HG03159 (cell line): ENCODE measurements at regions not wholly inside any gene's neighbourhood (a gene's known extent, or its start where the extent isn't known, plus 50 kb on each side); places are given as distances from the start of the nearest gene placed in this dataset.
"Not testable (repeated sequence)": the region's sequence is repeated elsewhere in the genome, so short reads cannot be mapped to it uniquely, and the experiment has no call there.

Experiments
- ATAC-seq: cut with Tn5 transposase; IDR thresholded peaks from one replicate; pipeline ENCODE4 v1.9.1; 2021; ENCODE audit warnings: mild to moderate bottlenecking, moderate library complexity; ENCODE audit not compliant: unreplicated experiment

- no peak for ATAC-seq
Observed at GRCh38 chr9:25814023-25814422, 135.8 kb upstream of the TUSC1 start.

- ATAC-seq, result no peak
Observed at GRCh38 chr9:25813478-25813877, 135.2 kb upstream of the TUSC1 start.

DNA sequence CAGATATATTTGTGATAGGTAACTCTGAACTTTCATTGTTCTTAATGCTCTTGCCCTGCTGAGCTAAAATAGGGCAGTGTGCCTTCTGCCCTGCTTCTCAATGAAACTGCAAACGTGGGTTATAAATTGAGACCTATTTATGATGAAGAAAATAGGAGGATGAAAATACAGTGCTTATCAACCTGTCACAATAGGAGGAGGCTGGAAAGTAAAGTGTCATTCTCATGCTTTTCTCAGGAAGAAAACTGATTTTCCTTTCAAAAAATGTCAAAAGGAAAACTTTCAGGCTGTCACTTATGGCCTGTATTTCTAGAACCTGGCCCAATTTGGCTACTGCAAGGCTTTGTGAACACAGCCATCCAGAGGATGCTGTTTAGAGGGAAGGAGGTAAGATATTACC lies 130.3 kb upstream of the TUSC1 start:
- ATAC-seq, result no peak

DNA sequence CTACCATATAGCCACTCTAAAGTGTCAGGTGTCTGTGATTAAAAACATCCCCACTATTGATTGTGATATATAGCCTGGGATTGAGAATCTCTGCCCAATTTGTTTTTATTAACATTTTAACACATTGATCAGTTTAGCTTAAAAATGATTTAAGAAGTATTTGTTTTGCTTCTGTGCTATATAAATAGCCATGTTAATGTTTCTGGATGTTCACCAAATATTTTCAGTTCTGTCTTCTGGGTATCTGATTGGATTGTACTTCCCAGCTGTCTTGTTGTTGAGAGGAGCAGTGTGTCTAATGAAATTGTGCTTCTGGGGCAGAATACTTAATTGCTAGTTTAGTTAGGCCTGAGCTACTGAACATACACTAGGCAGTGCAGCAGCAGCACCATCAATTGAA lies 126.6 kb upstream of the TUSC1 start:
- ATAC-seq, result no peak

GRCh38 chr9:25801989-25802388 lies 123.7 kb upstream of the TUSC1 start:
- not testable (repeated sequence) for ATAC-seq

- ATAC-seq, result no peak
Observed at GRCh38 chr9:25773805-25774204, 95.6 kb upstream of the TUSC1 start.

- no peak for ATAC-seq
Observed at GRCh38 chr9:25755951-25756350, 77.7 kb upstream of the TUSC1 start.

DNA sequence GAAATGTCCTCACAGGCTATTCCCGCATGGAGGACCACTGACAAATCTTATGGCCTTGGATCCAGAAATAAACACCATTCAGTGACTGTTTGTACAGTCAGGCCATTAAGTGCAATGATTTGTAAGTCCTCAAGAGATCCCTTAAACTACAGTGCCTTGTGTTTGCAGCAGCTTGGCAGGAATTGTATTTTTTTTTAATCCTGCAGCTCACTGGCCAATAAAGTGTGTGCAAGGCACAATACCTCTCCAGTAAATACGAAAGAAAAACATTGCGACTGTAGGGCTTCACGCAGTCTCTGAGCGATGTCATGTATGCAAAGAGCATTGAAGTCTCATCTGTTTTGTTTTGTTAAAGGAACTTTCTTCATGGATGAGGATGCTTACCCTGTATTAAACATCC lies 74.2 kb upstream of the TUSC1 start:
- ATAC-seq, result no peak

DNA sequence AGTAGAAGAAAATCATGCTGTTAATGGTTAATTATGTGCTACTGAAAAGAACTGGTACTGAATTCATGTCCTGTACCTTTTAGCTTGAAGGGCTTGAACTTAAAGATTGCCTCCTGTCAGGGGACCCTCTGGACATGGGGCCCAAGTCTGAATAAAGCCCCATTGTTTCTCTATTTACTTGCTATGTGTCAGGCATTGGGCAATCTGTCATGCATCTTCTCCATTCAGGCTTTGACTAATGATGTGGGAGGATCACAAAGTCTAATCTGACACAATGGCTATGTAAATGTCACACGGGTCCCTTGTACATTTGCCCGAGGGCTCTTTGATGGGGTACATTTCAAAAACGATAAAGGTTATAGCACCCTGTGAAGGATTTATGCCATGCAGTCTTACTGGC lies 64.0 kb upstream of the TUSC1 start:
- ATAC-seq, result no peak

GRCh38 chr9:25733336-25733982 lies 55.2 kb upstream of the TUSC1 start:
- ATAC-seq, result no peak

GRCh38 chr9:25731895-25732794 lies 53.9 kb upstream of the TUSC1 start:
- ATAC-seq, result not testable (repeated sequence)
